HL-60 (cell line): ENCODE measurements at regions not wholly inside any gene's neighbourhood (a gene's known extent, or its start where the extent isn't known, plus 50 kb on each side); places are given as distances from the start of the nearest gene placed in this dataset.

Experiments used
- DNase-seq, 2 experiments: peaks; one replicate each; pipeline ENCODE4 v3.0.0-alpha.2; 2010 to 2020; ENCODE audit warnings: low read depth in 1 of 2, low spot score in 1 of 2
- H3K27ac ChIP-seq: fragments of 250-450 bp; sonication (Bioruptor Pico); replicated peaks from 2 replicates; pipeline ENCODE4 v1.5.1; 2020; ENCODE audit warnings: mild to moderate bottlenecking, moderate library complexity
- H3K27me3 ChIP-seq: fragments of 250-450 bp; sonication (Bioruptor Pico); 2 replicates; pipeline ENCODE4 v1.5.1; 2021; ENCODE audit warnings: mild to moderate bottlenecking, moderate library complexity; ENCODE audit not compliant: insufficient read depth, poor library complexity, severe bottlenecking
- H3K4me3 ChIP-seq: replicated peaks from 2 replicates; pipeline ENCODE4 v1.5.1; 2011; ENCODE audit warnings: mild to moderate bottlenecking, control low read depth, low read length; ENCODE audit not compliant: insufficient read depth
- GABPA ChIP-seq: IDR thresholded peaks from 2 replicates; pipeline ENCODE4 v1.6.1; 2012; ENCODE audit warnings: low read depth
- POLR2AphosphoS5 ChIP-seq: IDR thresholded peaks from 2 replicates; pipeline ENCODE4 v1.6.1; 2012; ENCODE audit warnings: low read depth
- REST ChIP-seq: IDR thresholded peaks from 2 replicates; pipeline ENCODE4 v1.6.1; 2012; ENCODE audit warnings: low read depth; ENCODE audit not compliant: insufficient replicate concordance
- SPI1 ChIP-seq: IDR thresholded peaks from 2 replicates; pipeline ENCODE4 v1.6.1; 2012; ENCODE audit warnings: low read depth, mild to moderate bottlenecking, borderline replicate concordance
- TF ChIP-seq, protein P1 (sequence below): IDR thresholded peaks from one replicate; pipeline ENCODE4 v1.5.1; 2011; ENCODE audit warnings: low read length, control low read depth, inconsistent platforms; ENCODE audit not compliant: insufficient read depth

DNA sequence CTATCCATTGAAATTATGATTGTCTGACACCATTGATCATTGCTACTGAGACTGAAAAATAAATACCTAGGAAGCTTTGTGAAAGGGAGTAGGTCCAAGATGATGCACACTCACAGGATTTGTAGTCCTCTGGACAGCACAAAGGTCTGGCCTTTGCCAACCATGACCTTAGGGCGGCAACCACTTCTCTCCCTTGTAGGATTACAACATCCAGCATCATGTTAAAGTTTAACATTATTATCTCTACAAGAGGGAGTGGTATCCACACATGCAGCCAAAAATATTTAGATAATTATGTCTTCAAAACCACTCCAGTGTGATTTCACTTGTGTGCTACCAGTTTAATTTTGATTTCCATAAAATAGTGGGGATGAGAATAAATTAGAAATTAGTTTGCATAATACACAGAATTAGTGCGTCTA lies 51.1 kb upstream of the NHSL1 start:
- Histone ChIP-seq H3K27me3 (no peaks in the 10 kb centered on the region), H3K4me3 (no peak overlapping the region), H3K27ac (no peak overlapping the region)
- DNase-seq: no peak
- TF ChIP-seq REST (no peak), SPI1 (no peak)
- TF ChIP-seq, protein P1, sequence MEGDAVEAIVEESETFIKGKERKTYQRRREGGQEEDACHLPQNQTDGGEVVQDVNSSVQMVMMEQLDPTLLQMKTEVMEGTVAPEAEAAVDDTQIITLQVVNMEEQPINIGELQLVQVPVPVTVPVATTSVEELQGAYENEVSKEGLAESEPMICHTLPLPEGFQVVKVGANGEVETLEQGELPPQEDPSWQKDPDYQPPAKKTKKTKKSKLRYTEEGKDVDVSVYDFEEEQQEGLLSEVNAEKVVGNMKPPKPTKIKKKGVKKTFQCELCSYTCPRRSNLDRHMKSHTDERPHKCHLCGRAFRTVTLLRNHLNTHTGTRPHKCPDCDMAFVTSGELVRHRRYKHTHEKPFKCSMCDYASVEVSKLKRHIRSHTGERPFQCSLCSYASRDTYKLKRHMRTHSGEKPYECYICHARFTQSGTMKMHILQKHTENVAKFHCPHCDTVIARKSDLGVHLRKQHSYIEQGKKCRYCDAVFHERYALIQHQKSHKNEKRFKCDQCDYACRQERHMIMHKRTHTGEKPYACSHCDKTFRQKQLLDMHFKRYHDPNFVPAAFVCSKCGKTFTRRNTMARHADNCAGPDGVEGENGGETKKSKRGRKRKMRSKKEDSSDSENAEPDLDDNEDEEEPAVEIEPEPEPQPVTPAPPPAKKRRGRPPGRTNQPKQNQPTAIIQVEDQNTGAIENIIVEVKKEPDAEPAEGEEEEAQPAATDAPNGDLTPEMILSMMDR: no peak

DNA sequence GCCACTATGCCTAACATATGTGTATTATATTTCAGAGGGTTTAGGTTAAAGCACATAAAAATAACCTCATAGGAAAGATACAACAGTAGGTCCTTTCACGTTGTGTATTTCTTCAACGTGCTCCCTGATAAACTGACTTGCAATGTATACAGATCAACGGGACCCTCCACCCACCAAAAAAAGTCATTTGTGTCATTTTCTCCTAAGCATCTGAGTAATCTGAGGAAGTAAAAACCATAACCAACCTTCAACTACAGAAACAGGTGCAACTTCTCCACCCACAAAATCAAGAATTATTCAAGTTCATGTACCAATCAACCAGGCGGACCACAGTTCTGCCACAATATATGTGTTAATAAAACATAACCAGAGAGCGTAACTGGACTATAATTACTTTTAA lies 54.9 kb upstream of the NHSL1 start:
- DNase-seq: no peak
- Histone ChIP-seq H3K4me3 (no peak overlapping the region), H3K27ac (no peak overlapping the region), H3K27me3 (no peaks in the 10 kb centered on the region)
- no peak for TF ChIP-seq SPI1
- TF ChIP-seq GABPA: no peak
- TF ChIP-seq, protein P1: no peak
- no peak for TF ChIP-seq POLR2AphosphoS5
- no peak for TF ChIP-seq REST

DNA sequence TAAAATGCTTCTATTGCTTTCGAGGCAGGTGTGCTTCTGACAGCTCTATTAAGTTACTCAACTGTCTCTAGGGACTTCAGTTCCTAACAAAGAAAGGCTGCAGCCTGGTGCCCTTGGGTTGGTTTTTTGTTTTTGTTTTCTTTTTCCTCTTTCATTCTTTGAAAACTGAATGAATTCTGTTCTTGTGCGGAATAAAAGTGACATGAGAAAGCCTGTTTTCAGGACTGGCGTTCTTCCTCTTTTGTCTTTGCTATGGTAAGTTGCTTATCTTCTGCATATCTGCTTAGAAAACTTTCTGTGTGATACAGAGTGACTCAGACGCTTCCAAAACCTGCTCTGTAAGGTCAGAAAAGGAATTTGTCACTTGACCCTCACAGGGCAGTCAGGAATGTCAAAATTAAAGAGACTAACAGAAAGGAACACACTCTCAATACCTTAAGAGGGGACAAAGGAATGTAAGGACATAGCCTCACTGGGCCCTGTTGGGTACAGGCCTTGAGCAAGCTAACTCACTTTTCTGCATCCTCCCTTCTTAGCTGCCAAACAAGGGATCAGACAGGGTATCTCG lies 56.2 kb upstream of the NHSL1 start:
- Histone ChIP-seq H3K27me3 (no peaks in the 10 kb centered on the region), H3K27ac (no peak overlapping the region), H3K4me3 (no peak overlapping the region)
- no peak for TF ChIP-seq SPI1
- TF ChIP-seq REST: no peak
- TF ChIP-seq GABPA: no peak
- TF ChIP-seq, protein P1: no peak
- no peak for TF ChIP-seq POLR2AphosphoS5
- DNase-seq: no peak
